Activated CD4-positive, alpha-beta T cell treated with anti-CD3 and anti-CD28 coated beads, Interleukin-2, amount 10 ng/mL, durations not matched to agents 24 days and 14 days (primary cell): ENCODE measurements at regions not wholly inside any gene's neighbourhood (a gene's known extent, or its start where the extent isn't known, plus 50 kb on each side); places are given as distances from the start of the nearest gene placed in this dataset.
"Not testable (repeated sequence)": the region's sequence is repeated elsewhere in the genome, so short reads cannot be mapped to it uniquely, and the experiment has no call there.

Source experiments
- DNase-seq: peaks from one replicate; pipeline ENCODE4 v3.0.0; 2022
- H3K27ac Mint-ChIP-seq: one replicate; pipeline ENCODE4 v1.8.0; 2022; ENCODE audit warnings: mild to moderate bottlenecking, mixed read lengths
- H3K27me3 Mint-ChIP-seq: one replicate; pipeline ENCODE4 v1.8.0; 2022; ENCODE audit warnings: mixed read lengths
- H3K36me3 Mint-ChIP-seq: one replicate; pipeline ENCODE4 v1.8.0; 2022; ENCODE audit warnings: low read depth, mild to moderate bottlenecking, mixed read lengths
- H3K4me1 Mint-ChIP-seq: one replicate; pipeline ENCODE4 v1.8.0; 2021; ENCODE audit warnings: mixed read lengths
- H3K4me3 Mint-ChIP-seq: one replicate; pipeline ENCODE4 v1.8.0; 2022; ENCODE audit warnings: mild to moderate bottlenecking, moderate library complexity, mixed read lengths
- H3K9me3 Mint-ChIP-seq: one replicate; pipeline ENCODE4 v1.8.0; 2021; ENCODE audit warnings: mixed read lengths
- intact Hi-C: fragments of 100-400 bp; cut with micrococcal nuclease; formaldehyde crosslinking; loops from one replicate; pipeline ENCODE4 v1.15.1; 2023

DNA sequence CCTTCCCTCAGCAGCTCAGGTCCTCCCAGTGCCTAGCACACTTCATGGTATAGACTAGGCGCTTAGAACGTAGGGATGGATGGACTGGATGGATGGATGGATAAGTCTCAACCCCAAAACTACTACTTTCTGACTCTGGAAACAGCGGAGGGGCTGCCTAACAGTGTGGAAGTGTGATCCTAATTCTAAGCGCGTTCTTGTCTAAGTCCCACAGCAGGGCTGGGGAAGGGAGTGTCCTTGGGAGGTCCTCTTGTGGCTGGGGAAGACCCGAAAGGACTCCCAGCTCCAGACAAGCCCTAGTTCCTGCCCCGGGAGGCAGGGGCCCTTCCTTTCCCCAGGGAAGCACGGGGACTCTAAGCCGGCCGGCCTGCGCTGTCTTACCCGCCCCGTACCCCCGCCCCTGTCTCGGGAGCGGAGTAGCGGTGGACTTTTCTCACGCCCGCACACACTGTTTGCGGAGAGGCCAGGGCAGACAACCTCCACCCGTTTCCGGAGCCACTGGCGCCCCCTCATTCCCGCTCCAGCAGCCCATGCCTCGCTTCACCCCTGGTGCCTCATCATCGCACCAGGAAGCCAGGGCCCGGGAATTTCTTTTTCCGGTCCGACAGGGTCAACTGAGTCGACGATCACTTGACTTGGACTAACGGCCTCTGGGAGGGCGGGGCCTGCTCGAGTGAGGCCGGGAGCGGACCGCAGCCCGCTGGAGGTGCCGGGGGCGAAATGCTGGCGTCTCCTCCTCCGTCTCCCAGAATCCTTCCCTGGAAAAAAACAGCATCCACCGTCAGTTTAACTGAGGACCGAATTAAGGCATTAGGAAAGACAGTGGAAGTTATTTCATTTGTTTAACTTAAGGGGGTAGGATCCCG, 133.3 kb downstream of the TBC1D2B start:
- Mint-ChIP-seq H3K36me3 (no peaks in the 10 kb centered on the region), H3K4me1 (peaks cover 3% of the 10 kb centered on the region), H3K9me3 (no peaks in the 10 kb centered on the region), H3K27ac (peak overlapping the region; percentile 53), H3K4me3 (peak overlapping the region; percentile 62), H3K27me3 (peaks cover 20% of the 10 kb centered on the region)
- DNase-seq, result peak; percentile 80
- intact Hi-C loops, result no loop called here

DNA sequence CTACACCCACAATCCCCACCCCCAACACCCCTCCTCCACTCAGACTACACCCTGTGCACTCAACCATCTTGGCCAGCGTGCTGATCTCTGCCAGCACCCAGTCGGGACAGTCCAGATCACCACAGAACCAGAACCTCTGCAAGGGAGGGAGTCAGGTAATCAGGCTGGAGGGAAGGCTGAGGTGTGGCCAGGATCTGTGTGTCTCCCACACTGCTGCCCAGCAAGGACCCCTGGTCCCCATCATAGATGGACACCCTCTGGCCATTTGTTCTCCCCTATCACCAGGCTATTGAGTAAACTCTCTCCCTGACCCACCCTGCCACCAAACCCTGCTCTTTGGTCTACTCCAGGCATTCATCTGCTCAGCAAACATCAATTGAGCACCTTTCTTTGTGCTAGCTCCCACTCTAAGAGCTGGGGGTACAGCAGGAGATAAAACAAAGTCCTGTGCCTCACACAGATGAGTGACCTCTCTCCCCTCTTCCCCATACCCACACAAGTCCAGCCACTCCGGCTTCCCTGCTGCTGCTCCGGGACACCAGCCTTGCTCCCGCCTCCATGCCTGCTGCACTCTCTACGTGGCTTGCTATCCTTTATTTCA, 134.8 kb downstream of the TBC1D2B start:
- Mint-ChIP-seq H3K4me1 (peaks cover 3% of the 10 kb centered on the region), H3K9me3 (no peaks in the 10 kb centered on the region), H3K27ac (no peak overlapping the region), H3K27me3 (peaks cover 20% of the 10 kb centered on the region), H3K4me3 (no peak overlapping the region), H3K36me3 (no peaks in the 10 kb centered on the region)
- no peak for DNase-seq
- intact Hi-C loops, result no loop called here

DNA sequence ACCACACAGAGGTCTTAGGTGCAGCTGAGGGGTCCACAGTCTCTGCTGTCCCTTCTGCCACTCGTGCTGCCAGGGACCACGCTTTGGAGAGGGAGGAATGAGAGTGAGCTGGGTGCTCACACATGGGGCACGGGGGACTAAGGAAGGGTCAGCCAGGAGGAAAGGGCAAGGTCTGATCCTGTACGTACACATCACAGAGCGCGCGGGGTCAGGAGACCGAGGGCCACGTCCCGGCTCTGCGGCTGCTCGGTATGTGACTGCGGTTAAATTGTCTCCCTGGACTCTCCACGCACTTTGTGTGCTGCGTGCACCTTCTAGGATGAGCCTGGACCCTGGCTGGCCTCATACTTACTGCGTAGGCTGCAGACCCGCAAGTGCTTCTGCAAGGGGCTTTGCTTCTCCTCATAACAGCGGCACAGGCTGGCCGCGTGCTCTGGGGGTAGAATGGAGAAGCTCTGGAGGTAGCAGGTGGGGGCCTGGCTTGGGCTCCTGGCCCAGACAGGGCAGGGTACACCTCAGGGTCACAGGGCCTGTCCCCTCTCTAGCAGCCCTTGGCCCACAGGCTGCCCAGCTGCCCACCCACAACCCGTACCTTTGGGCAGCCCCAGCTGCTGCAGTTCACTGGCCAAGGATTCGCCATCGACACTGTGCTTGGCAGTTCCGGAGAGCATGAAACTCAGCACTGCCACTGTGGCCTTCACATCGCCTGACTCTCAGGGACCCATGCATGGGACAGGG, 136.3 kb downstream of the TBC1D2B start:
- peaks cover 14% of the 10 kb centered on the region for H3K27me3 Mint-ChIP-seq
- H3K9me3 Mint-ChIP-seq, H3K27ac Mint-ChIP-seq, DNase-seq, H3K4me3 Mint-ChIP-seq, H3K4me1 Mint-ChIP-seq, intact Hi-C loops, H3K36me3 Mint-ChIP-seq: not testable (repeated sequence)

DNA sequence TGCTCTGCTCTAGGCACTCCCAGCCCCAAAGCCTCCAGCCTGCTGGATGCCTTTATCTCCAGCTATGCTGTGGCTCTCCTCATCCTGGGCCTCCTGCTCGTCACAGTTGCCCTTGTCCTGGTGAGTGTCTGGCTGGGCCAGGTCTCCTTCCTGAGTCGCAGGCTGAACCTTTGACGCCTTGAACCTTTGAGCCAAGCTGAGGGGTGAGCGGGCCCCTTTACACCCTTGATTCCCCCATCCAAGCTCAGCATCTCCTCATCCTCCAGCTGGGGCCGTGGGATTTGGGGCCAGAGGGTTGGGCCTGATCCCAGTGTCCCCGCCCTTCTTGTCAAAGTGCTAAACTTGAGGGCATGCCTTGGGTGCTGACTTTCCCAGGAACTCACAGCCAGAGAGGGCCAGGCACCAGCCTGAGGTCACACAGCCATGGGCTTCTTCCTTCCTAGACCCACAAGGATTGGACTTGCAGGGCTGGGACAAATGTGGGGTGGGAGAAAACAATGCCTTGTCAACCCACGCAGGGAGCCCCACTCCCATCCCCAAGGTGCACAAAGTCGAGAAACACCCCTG, 137.0 kb downstream of the TBC1D2B start:
- no peak for DNase-seq
- Mint-ChIP-seq H3K4me1 (peaks cover 3% of the 10 kb centered on the region), H3K27ac (no peak overlapping the region), H3K36me3 (no peaks in the 10 kb centered on the region), H3K9me3 (no peaks in the 10 kb centered on the region), H3K4me3 (no peak overlapping the region), H3K27me3 (peaks cover 8% of the 10 kb centered on the region)
- intact Hi-C loops, result no loop called here

DNA sequence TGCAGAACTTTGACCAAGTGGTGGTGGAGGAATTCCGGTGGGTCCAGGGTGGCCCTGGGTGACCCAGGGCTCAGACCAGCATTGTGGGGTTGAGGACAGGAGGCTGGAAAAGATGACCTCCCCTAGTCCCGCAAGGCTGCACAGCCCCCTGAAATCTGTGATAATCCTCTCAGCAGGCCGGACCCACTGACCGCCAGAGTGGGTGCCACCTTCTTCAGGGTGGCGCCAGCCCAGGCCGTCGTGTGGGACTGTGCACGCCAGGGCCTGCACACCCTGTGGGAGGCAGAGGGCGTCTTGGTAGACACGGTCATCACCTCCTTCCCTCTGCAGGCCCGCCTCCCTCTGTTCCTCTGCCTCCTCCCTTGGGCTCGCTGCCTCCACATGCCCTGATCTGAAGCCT, 137.7 kb downstream of the TBC1D2B start:
- Mint-ChIP-seq H3K9me3 (no peaks in the 10 kb centered on the region), H3K36me3 (no peaks in the 10 kb centered on the region), H3K27me3 (peaks cover 8% of the 10 kb centered on the region), H3K4me1 (peaks cover 3% of the 10 kb centered on the region), H3K27ac (no peak overlapping the region), H3K4me3 (no peak overlapping the region)
- intact Hi-C loops, result no loop called here
- DNase-seq, result no peak

DNA sequence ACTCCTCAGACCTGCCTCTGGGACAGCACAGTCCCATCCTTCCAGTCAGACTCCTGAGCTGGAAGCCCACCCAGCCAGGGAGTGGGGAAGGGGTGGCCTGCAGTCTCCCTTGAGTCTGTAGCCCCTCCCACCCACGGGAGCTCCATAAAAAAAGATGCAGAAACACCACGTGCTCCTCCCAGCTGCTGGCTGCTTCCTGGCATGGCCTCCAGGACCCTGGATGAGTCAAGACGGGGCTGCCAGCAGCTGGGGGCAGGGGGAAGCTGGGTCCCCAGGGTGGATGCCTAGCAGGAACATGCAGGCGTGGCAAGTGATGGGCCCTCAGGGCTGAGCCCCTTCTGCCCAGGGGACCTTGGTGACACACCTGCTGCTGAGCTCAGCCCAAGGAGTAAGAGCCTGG, 138.5 kb downstream of the TBC1D2B start:
- H3K4me1 Mint-ChIP-seq, H3K36me3 Mint-ChIP-seq, H3K4me3 Mint-ChIP-seq: not testable (repeated sequence)

DNA sequence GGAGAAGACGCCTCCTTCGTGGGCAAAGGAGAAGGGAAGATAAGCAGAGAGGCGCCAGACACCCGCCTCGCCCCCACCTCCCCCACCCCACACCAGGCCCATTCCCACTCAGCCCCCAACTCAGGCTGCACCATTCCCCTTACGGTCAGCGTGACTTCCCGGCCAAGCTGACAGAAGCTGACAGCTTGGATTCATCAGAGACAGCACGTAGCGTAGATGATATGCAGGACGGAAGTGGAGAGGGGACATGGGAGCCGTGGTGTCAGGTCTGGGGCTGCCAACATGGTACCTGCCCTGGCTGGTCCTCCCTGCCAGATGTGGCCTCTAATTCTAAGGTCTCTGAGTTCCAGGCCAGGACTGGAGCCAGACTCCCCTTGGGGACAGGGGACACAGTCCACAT, 139.0 kb downstream of the TBC1D2B start:
- H3K4me1 Mint-ChIP-seq, H3K36me3 Mint-ChIP-seq, intact Hi-C loops, H3K9me3 Mint-ChIP-seq, H3K27ac Mint-ChIP-seq, H3K27me3 Mint-ChIP-seq, DNase-seq, H3K4me3 Mint-ChIP-seq: not testable (repeated sequence)

More for the DNA sequence above, 138.5 kb downstream of the TBC1D2B start:
- H3K9me3 Mint-ChIP-seq, DNase-seq, H3K27ac Mint-ChIP-seq, intact Hi-C loops, H3K27me3 Mint-ChIP-seq: not testable (repeated sequence)

DNA sequence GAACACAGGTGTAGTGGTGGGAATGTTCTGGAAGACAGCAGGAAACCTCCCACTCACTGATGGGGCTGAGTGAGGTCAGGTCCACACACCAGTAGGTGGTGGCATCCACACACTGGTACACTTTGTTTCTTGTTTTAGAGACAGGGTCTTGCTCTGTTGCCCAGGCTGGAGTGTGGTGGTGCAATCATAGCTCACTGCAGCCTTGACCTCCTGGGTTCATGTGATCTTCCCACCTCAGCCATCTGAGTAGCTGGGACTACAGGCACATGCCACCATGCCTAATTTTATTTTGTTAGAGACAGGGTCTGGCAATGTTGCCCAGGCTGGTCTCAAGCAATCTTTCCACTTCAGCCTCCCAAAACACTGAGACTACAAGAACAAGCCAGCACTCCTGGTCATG, 140.9 kb downstream of the TBC1D2B start:
- H3K4me3 Mint-ChIP-seq, H3K4me1 Mint-ChIP-seq, intact Hi-C loops, H3K36me3 Mint-ChIP-seq, H3K27me3 Mint-ChIP-seq, DNase-seq, H3K27ac Mint-ChIP-seq, H3K9me3 Mint-ChIP-seq: not testable (repeated sequence)

DNA sequence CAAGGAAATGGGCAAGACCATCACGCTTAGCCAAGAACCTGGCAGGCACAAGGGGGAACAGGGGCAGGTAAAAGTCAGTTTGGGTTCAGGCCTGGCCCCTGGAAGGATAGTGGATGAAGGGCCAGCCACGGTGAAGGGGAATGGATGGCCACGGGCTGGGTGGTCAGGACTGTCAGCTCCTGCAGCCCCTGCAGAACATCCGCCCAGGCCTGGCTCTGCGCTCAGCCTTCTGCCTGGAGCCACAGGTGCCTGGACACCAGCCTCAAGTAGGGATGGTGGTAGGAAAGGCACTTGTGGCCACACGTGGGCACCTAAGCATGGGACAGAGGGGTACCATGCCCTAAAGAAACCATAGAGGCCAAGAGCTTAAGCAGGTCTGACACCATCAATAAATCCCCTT, 143.0 kb downstream of the TBC1D2B start:
- H3K9me3 Mint-ChIP-seq, H3K27ac Mint-ChIP-seq, H3K36me3 Mint-ChIP-seq, intact Hi-C loops, DNase-seq, H3K4me1 Mint-ChIP-seq, H3K27me3 Mint-ChIP-seq, H3K4me3 Mint-ChIP-seq: not testable (repeated sequence)

DNA sequence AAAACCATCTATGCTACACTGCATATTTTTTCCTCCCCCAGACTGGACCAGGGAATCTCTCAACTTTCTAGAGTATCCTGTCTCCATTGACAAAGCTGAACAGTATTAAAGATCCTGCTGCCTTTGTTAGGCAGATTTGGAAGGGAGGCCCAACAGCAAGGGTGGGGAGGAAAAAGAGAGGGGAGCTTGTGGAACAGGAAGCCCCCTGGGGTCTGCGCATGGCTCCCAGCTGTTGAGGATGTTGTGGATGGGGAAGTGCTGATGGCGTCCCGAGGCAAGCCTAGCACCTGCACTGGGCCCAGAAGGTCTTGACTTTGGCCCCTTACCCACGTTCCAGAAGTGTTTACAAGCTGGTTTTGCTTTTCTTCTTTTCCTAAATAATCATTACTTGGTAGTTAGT, 146.6 kb downstream of the TBC1D2B start:
- H3K9me3 Mint-ChIP-seq, H3K4me1 Mint-ChIP-seq, intact Hi-C loops, DNase-seq, H3K36me3 Mint-ChIP-seq, H3K27me3 Mint-ChIP-seq, H3K27ac Mint-ChIP-seq, H3K4me3 Mint-ChIP-seq: not testable (repeated sequence)

DNA sequence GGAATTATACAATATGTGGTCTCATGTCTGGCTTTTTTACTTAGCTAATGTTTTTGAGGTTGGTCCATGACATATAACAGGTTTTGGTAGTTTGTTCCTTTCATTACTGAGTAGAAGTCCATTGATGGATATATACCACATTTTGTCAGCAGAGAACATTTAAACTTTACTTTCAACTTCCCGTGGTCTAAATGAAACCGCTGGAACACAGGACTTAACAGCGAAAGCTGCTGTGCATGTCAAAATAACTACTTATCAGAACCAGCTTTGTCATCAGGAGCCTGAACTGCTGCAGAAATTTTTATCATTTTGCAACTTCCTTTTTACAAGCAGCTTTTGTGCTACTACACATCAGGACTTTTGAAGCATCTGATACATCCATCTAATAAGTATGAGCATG, 147.0 kb downstream of the TBC1D2B start:
- DNase-seq, intact Hi-C loops, H3K36me3 Mint-ChIP-seq, H3K27me3 Mint-ChIP-seq, H3K4me1 Mint-ChIP-seq, H3K27ac Mint-ChIP-seq, H3K9me3 Mint-ChIP-seq, H3K4me3 Mint-ChIP-seq: not testable (repeated sequence)

DNA sequence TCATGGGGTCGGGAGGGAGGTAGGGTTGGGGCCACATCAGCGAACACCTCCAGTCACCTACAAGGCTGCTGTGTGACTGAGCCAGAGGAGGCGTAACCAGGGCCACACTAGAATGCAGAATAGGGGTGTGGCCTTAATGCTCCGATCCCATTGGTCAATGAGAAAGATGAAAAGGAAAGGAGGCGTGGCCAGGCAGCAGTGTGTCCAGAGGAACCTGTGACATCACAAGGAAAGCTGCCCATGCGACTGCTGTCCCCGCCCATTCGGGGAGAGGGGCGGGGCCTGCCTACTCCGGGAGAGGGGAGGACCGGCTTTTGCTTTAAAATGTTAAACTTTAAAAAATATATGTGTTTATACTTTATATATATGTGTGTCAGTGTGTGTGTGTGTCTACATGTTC, 150.7 kb downstream of the TBC1D2B start:
- H3K4me1 Mint-ChIP-seq, H3K27ac Mint-ChIP-seq, H3K27me3 Mint-ChIP-seq, intact Hi-C loops, H3K4me3 Mint-ChIP-seq, H3K9me3 Mint-ChIP-seq, H3K36me3 Mint-ChIP-seq, DNase-seq: not testable (repeated sequence)

DNA sequence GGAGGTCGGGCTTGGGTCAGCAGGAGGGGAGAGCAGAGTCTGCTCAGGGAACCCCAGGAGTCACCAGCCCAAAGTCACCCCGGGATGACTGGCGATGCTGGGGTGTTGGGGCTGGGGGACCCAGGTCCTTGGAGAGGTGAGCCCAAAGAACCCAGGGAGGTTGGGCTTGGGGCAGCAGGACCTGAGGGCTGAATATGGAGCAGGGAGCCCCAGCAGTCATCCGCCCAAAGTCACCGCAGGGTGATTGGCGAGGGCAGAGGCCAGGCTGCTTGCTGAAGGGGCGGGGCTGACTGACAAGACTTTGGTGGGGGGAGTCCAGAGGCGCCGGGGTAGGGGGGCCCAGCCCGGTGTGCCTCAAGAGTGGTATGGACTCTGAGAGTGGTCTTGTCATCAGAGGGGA, 151.2 kb downstream of the TBC1D2B start:
- DNase-seq, H3K4me1 Mint-ChIP-seq, H3K27ac Mint-ChIP-seq, H3K9me3 Mint-ChIP-seq, H3K4me3 Mint-ChIP-seq, intact Hi-C loops, H3K36me3 Mint-ChIP-seq: not testable (repeated sequence)
- peaks cover 14% of the 10 kb centered on the region for H3K27me3 Mint-ChIP-seq

DNA sequence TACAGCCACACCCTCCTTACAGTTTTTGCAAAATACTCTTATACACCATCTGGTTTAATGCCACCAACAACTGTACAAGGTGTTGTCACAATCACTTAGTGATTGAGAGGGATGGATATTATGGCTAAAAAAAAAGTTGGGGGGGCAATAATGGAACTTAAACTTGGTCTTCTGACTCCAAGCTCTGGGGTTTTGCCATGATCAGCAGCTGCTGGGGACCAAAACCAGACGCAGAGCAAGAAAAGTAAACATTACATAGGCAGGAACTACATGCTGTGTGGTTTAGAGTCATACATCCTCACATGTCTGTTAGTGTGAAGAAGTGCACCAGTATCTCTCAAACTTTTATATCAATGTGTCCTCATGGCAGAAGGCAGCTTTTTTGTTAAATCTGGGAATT, 152.4 kb downstream of the TBC1D2B start:
- H3K4me1 Mint-ChIP-seq, H3K9me3 Mint-ChIP-seq, H3K4me3 Mint-ChIP-seq, intact Hi-C loops, H3K27ac Mint-ChIP-seq, DNase-seq, H3K36me3 Mint-ChIP-seq: not testable (repeated sequence)
- H3K27me3 Mint-ChIP-seq, result peaks cover 14% of the 10 kb centered on the region
